Occipital lobe (tissue), 1 donor: ENCODE measurements at regions not wholly inside any gene's neighbourhood (a gene's known extent, or its start where the extent isn't known, plus 50 kb on each side); places are given as distances from the start of the nearest gene placed in this dataset.
A peak's percentile ranks its signal among the peaks of the same experiment; 100 is the strongest.

ENCODE experiments used
- DNase-seq: peaks from one replicate; lab custom pipeline; 2025; lab: John Stamatoyannopoulos, UW

DNA sequence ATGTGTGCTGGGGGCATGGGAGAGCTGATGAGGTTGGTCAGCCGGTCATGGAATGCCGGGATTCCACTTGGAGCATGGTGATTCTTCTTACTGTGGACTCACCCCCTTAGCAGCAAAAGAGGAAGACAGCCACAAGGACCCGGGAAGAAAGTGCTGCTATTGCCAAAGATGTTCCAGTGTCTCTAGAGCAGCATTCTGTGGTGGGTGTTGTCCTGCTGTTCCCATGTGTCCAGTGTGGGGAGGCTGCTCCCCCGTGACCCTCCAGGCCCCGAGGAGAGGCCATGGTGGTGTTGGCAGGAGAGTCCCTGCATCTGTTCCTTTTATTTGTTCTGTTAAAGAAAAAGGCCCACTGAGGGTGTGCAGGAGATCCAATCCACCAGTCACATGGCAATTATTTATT is 499.4 kb downstream of the RPS24 start:
- no peak for DNase-seq

DNA sequence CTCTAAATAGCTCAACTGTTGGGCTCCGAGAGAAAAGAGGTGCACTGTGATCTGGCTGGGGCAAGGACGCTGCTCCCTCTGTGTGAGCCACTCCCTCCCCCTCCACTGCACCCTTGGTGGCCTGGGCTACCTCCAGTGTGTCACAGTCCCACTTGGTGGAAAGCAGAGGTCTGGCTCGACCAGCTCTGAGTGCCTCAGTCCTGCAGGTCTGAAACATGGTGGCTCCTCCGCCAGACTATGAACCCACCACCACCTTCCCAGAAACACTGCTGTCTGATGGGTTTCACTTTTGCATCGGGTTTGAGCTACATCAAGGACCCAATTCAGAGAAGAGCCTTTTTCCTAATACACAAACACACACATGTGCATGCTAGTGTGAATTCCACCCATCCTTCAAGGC is 500.1 kb downstream of the RPS24 start:
- DNase-seq, result no peak

DNA sequence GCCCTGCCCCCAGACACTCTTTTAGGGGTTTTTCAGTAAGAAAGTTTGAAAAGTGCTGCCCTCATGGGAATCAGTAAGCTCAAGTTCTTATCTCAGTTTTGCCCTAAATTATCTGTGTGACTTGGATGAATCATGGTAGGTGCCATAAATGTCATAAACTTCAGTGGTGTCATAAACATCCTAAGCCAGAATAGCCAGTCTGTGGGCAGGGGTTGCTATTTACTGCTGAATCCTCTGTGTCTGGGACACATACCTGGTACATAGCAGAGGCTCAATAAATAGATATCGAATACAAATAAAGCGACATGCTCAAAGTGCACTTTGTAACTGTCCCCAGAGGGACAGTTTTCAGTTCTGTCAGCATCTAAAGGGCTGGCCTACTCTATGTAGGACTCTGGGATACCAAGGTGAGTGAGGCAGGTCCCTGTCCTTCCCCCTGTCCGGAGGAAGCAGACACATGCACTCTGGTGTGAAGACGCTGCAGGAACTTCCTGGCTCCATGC is 502.1 kb downstream of the RPS24 start:
- no peak for DNase-seq

DNA sequence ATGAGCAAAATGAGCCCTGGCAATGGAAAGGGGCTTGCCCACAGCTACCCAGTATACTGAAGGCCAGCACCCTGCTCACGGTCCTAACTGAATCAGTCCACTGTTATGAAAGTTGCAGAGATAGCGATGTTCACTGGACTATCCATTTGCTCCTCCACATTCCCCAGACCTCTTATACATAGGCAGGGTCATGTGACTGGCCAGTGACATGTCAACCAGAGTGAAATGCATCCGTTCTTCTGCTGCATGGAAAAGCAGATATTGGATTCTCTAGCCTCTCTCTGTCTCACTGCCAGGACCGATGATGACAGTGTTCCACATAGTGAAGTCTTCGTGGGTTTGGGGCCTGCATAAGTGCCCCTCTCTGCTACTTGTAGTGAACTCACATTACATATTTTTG is 503.4 kb downstream of the RPS24 start:
- DNase-seq, result no peak

DNA sequence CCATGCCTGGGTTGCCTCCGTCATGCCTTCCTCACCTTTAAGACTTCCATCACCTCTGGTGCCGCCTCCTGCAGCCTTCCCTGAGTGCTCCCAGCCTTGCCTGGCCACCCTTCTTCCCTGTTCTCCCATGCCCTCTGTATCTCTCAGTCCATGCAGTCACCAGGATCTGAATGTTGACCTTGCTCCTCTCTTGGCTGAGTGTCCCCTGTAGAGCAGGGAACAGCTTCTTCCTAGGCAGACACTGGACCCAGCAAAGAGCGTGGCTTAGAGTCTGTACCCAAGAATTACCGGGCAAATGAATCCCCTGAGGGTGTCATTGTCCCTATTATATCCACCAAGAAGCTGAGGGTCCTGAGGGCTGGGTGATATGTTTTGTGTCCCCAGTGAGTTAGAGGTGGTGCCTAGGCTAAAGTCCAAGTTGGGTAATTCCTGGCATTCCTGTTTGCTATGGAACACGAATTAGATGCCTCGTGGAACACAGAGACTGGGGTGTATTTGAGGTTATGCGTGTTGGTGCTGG is 505.6 kb downstream of the RPS24 start:
- DNase-seq, result no peak

DNA sequence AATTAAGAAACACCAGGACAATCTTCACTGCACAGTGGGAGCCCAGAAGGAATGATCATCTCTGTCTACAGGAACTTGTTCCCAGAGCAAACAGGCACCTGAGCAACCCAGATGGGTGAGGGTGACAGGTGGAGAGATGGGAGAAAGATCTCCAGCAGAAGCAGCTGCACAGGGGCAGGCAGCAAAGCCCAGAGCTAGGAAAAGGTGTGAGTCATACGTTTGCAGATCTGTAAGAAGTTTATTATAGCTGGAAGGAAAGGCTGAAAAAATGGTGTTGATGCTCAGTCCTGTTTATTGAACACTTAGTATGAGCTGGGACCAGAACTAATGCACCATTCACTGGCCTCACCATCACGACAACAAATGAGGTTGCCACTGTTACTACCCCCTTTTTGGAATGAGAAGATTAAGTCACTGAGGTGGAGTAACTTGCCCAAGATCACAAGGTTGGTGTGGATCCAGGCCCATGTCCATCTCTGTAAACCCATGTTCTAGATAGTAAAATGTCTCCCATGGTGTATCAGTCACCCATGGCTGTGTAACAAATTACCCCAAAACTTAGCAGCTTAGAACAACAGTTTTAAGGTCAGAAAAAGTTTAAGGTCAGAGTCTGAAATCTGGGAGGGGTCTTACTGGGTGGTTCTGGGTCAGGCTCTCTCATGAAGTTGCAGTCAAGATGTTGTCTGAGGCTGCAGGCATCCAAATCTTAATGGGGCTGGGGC is 506.9 kb downstream of the RPS24 start:
- no peak for DNase-seq

DNA sequence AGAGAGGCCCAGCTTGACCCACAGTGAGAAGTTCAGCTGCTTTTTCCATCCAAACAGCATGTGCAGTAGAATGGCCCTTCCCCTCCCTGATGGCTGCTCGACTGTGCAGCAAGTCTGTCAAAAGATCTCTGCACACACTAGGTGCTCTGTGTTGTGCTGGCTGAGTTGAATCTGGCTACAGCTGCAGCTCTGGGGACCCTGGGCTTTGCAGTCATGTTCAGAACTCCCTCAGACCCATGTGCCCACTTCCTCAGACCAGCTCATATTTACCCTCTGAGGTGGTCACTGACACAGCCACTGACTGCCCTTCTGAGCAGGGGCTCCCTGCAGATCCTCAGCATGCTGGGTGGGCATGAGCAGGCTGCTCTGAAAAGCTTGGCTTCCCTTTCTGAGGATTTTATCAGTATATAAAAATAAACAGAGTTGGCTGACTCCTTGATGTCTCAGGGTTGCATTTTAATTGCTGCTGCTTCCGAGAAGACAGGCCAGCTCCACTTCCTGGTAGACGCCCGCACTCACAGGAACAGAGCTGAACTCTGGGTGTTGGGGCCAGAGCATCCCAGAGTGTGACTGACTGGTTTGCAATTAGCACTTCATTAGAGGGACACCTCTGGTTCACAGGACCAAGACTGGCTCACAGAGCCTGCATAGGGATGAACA is 507.9 kb downstream of the RPS24 start:
- no peak for DNase-seq

DNA sequence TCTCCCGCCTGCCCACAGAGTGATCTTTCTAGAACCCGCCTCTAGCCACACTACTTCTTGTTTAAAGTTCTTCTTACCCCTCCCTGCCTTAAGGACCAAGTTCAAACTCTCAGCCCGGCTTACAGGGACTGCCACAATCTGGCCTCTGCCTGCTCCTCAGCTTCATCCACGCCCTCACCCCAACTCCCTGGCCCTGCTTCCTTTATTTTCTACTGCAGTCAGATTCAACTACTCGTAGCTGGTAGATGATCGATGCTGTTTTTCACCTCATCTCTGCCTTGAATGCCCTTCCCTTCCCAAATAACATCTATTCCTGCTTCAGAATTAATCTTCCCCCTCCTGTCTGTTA is 508.5 kb downstream of the RPS24 start:
- no peak for DNase-seq

DNA sequence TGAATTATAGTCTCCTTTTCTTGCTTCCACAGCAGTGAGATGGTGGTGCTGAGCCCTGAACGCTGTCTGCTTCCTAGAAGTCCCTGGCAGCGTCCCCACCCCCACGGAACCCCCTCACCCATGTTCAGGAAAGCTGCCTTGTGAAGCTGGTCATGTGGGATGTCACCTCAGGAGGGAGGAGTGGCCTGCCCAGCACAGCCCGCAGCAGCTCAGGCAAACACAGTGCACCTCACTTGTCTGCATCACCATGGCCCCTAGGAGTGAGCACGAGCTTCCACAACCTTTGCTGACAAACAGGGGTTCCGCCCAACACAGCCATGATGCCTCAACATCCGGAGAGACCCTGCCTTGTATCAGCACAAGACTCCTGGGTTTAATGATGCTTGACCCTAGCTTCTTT is 508.9 kb downstream of the RPS24 start:
- no peak for DNase-seq

DNA sequence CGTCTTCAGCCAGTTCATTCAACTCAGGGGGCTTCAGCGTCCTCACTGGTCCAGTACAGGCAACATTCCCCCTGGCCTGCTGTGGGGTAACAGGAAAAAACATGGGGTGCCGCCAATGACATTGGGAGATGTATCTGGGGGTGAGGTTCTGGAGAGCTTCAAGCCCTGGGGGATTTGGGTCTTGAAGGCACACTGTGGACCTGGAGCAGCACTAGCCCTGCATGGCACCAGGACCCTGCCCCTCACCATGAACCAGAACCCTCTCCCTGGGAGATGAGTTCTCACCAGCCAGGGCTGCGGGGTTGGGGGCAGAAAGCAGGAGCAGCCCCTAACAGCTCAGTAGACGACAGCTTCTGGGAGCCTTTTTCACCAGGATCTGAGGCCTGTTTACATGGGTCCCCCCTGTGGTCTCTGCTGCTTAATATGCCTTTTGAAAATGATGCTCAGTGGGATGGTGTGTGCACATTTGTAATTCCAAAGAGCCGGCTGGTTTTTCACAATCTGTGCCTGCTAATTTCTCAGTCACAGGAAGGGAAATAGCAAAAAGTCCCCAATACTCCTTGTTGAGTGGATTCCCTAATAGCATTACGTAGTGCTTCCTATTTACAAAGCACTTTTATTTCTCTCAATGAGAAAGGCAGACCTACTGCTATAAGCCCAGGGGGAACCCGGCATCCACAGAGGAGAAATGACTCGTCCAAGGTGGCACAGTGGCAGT is 509.5 kb downstream of the RPS24 start:
- no peak for DNase-seq

DNA sequence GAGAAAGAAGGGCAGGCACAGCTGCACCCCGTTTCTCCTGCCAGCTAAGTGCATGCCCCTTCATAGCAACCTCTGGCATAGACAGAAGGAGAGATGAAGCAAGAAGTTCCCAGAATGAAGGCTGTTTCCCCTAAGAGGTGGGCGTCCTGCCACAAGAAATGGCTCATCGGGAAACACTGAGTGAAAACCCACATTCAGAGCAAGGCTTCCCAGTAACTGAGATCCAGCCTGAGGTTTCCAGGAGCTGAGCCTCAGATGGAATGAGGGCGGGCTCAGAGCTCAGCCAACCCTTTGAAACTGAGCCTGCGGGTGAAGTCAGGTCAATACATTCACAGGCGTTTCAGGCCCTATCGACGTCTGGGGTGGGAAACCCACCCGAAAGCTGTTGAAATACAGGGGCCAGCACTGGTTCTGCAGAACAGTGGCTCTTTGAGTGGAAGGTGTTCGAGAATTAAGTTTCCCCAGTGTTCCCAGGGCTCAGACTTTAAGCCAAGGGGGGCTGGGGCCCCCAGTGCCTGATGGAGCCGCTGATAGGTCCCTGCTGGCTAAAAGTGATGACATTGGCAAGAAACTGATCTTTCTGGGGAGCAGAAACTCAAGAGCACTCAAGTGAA is 510.2 kb downstream of the RPS24 start:
- DNase-seq, result peak; percentile 18

DNA sequence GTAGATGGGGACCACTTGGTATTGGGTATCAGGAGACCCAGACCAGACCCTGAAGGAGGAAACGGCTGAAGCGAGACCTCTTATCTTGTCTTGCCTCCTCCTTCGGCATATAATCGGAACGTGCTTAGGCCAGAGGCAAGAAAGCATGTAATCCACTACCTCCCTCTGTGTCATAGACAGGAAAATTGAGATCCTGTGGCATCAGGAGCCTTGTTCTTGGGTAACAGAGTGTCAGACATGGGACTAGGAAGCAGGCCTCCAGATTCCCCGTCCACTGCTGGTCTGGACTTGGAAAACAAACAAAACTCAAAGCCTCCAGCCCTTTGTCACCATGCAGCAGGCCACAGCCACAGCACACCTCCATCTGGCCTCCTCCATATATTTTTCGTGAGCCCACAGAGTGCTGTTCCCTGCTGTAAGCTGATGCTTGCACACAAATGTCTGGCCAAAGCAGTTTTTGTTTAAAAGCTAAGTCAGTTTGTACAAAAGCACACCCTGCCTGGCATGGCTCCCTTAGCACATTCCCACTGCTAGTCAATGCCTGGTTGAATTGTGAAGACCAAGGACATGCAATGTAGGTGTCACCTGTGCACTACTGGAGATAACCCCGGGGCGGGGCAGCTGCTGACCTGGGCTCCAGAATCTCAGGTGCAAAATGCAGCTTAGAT is 510.9 kb downstream of the RPS24 start:
- no peak for DNase-seq

DNA sequence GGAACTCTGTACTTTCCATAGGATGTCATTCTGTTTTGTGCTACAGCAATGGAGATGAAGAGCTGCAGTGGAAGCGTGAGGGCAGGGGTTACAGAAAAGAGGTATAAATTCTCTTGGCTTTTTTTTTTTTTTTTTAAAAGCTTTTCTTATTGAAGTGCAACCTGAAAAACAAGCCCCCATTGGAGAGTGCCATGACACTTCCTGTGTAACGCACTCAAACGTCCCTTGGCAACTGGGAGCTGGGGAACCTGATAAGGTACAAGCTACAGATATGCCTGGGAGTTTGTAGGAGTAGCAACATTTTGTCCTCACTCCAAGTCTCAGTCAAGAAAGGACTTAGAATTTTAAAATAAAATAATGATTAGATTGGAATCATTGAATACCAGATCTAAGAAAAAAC is 512.1 kb downstream of the RPS24 start:
- DNase-seq, result no peak

DNA sequence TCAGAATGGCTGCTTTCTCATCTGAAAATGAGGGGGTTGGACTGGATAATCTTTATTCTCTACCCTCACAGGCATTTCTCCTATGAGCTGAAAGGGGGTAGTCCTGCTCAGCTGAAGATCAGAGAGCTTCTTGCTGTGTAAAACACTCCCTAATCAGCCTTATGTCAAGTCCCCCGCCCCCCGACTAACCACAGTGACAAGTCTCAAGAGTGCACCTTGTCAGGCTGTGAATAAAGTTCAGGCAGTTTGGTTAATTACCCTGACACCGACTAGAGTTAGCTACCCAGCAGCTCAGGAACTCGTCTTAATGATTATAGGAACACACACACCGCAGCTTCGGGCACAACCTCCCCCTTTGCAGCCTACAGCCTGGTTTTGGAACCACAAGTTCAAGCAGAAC is 513.7 kb downstream of the RPS24 start:
- no peak for DNase-seq

DNA sequence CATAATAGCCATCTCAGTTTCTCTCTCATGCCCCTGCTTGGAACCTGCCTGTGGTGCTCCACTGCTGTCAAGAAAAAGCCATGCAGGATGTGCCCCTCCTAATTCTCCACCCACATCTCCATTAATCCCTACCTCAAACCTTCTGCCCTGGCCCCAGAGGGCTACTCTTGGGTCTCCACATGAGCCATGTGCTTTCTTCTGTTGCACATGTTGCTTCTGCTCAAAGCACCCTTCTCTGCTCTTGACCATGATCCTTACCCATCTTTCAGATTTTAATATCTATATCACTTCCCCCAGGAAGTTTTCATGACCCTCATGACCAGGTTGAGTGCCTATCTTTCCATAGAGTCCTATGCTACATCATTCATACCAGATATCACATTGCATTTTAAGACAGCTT is 514.2 kb downstream of the RPS24 start:
- no peak for DNase-seq

DNA sequence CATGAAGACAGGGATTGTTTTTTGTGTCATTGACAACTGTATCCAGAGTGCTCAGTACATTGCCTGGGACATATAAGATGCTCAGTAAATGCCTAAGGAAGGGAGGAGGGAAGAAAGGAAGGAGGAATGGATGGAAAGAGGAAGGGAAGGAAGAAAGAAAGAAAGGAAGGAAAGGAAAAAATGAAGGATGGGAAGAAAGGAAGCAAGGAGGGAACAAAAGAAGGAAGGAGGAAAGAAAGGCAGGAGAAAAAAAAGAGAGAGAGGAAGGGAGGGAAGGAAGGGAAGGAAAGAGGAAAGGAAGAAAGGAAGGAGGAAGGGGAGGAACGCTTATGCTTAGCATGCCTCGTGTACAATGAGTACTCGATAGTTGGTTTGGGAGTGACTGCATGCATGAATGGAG is 514.7 kb downstream of the RPS24 start:
- no peak for DNase-seq

DNA sequence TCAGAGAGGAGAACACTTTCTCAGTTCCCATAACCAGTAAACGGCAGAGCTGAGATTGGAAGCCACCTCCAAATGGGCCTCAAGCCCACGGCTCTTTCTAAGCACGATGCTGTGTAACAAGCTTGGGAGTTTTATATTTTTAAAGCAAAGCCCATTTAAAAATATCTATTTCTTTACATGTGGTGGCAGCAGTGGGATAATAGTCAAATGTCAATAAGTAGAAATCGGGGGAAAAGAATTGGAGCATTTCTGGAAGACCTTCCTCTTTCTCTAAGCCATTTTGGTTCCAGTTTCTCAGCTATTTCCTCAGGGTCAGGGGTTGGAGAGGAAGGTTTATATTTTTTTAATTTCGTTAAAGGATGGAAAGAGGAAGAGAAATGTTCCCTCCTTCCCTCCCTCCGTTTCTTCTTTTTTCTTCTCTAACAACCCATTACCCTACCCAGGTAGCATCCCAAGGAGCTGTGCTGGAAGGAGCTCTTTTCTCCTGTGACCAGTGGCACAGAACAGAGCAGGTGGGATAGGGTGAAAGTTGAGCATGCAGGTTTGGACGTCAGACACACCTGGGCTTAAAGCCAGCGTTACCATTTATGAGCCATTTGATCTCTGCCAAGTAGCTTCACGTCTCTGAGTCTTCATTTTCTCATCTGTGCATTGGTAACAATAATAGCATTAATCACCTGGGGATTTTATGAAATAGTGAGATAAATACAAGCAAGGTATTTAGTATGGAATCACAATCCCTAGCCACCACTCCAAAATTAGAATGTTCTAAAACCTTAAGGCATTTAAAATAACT is 515.7 kb downstream of the RPS24 start:
- no peak for DNase-seq

DNA sequence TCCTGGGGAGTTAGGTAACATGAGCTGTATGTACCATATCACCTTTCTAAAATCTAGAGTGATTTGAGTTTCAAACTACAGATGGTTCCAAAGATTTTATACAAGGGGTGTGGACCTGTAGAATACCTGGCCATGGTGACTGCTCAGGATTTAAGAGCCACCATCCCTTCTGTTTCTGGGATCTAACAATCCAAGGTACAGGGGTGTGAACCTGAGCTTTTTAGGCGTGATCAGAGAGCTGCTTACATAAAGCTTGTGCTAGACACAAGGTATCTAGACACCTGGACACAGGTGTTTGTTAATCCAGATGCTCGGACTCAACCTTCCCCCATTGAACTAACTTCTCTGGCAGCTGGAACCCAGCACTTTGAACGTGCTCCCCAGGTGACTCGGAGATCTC is 516.4 kb downstream of the RPS24 start:
- DNase-seq, result no peak

DNA sequence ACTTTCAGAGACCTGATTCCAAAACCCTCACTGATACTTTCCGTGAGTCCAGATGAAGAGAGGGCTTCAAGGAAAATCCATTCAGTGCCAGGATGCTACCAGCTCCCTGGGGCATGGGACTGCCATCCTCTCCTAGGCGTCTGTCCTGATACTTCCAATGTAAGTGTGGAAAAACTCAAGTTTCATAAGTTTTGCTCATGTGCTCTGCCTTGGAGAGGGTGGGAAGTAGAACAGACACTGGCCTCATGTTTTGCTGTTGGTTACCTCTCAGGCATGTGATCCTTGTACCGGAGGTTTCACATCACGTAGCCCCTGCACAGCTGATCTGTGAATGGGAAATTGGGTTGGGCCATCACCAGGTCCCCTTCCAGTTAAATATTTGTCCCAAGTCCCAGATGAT is 517.1 kb downstream of the RPS24 start:
- DNase-seq, result no peak

DNA sequence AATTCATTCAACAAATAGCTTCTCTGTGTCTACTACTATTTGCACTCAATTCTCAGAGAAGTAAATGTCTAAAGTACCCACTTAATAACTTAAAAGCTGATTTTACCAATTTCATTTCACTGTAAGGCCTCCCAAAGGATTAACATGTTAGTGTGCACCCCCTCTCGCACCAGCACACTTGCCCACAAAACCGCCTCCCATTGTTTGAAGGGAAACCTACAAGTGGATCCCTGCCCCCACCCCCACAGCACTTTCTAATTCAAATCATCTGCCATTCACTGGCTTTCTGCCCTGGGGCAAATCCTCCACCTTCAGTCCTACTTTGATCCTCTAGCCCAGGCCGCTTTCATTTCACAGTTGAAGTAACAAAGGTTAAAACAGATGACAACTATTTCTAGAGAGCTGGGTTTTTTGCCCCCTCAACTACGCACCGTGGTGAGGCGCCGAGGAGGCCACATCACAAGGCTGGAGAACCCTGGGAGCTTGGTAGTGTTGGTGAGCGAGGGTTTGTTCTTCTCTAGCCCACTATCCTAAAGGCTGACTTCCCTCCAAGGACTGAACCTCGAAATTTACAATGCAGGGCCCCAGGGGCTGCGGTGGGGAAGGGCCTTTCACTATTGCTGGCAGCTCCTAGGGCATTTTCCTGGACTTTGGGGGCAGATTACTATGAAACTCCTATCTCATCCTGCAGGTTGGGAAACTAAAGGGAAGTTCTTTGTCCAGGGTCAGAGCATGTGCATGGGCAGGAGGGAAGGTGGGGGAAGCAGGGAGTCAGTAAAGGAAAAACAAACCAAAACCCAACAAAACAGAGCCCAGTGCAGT is 517.4 kb upstream of the ZMIZ1 start:
- no peak for DNase-seq
